OCI-LY3 (cell line): ENCODE measurements at regions not wholly inside any gene's neighbourhood (a gene's known extent, or its start where the extent isn't known, plus 50 kb on each side); places are given as distances from the start of the nearest gene placed in this dataset.

Source experiments
- CTCF ChIP-seq: fragments of 200-600, 300-600 bp; sonication (generic); IDR thresholded peaks from 2 replicates; pipeline ENCODE4 v1.5.1; 2014; ENCODE audit warnings: antibody characterized with exemption, low read length, low read depth
- EZH2phosphoT487 ChIP-seq: fragments of 200-600 bp; shearing (Covaris generic); IDR thresholded peaks from 2 replicates; pipeline ENCODE4 v1.6.1; 2018; ENCODE audit warnings: antibody characterized with exemption, mixed run types, low read depth

GRCh38 chr10:8430321-8430720 is 375.8 kb downstream of the GATA3 start:
- TF ChIP-seq CTCF: no peak
- TF ChIP-seq EZH2phosphoT487: no peak
